ENCODE measurements at regions not wholly inside any gene's neighbourhood (a gene's known extent, or its start where the extent isn't known, plus 50 kb on each side); places are given as distances from the start of the nearest gene placed in this dataset.

DNA sequence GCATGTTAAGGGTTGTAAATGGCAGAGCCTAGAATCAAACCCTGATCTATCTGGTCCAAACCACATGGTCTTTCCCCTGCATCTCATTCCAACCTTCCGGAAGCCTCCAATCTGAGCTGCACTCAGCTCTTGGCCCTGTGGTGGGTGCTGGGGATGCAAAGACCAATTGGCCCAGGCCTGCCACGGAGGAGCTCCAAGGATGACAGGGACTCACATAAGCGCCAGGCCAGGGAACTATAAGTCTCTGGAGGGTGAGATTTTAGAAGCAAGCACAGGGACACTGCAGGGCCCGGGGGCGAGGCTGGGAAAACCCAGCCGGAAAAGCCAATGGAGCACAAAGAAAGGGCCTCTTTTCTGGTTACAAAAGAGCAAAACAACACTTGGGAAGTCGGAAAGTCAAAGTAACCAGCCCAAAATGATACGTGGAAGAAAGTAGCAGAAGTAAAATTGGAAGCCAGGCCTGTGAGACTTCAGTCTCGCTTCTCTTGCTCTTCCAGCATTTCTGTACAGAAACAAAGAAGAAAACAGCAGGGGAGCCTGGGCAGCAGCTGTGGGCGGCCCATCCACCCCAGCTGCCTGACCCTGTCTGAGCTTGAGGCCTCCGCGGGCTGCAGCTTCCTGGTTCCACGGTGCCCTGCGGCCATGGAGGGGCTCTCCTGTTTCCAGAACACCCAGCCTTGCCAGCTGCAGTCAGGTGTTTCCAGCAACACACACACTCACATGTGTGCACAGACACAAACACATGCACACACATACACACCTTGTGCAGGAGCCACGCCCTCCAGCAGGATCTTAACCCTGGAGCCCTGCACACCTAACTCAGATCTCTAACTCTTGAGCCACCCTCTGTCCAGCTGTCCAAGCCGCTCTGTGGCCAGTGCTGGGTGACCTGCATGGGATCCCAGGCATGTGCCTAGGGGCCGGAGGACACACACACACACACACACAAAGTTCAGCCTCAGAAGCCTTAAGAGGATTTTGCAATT, 178.2 kb downstream of the BCL11B start:
- no peak overlapping the region for H3K4me3 ChIP-seq (ENCODE audit: low read length)
- no peak for TF ChIP-seq TAF1 (IDR thresholded peaks at IDR 0.05; ENCODE audit: low read depth)
- TF ChIP-seq EZH2 (IDR thresholded peaks at IDR 0.05; ENCODE audit: borderline replicate concordance, insufficient read depth, low read length, poor library complexity, severe bottlenecking), result no peak
- no peak for TF ChIP-seq MXI1 (conservative IDR thresholded peaks at IDR 0.05; ENCODE audit: poor library complexity, severe bottlenecking)
- TF ChIP-seq EP300 (conservative IDR thresholded peaks at IDR 0.05; ENCODE audit: poor library complexity, severe bottlenecking), result no peak
- no peak for TF ChIP-seq SMC3 (conservative IDR thresholded peaks at IDR 0.05; ENCODE audit: poor library complexity)
- H3K9me2 ChIP-seq (ENCODE audit: insufficient read depth, low read length), result no peaks in the 10 kb centered on the region
- H2AFZ ChIP-seq (ENCODE audit: low read depth, low read length), result no peak overlapping the region
- no peaks in the 10 kb centered on the region for H3K79me2 ChIP-seq (replicated peaks; ENCODE audit: insufficient read depth, low read length)
- H3K36me3 ChIP-seq (ENCODE audit: insufficient read depth, low read length), result no peaks in the 10 kb centered on the region
- no peaks in the 10 kb centered on the region for H3K27me3 ChIP-seq (ENCODE audit: insufficient read depth, low read depth, low read length)
- H3K27ac ChIP-seq (ENCODE audit: low read length), result no peak overlapping the region
- H3K9me3 ChIP-seq (ENCODE audit: low read length), result no peaks in the 10 kb centered on the region
- H4K20me1 ChIP-seq (ENCODE audit: insufficient read depth), result no peaks in the 10 kb centered on the region
- no peaks in the 10 kb centered on the region for H3F3A ChIP-seq (ENCODE audit: insufficient read depth, low read length, poor library complexity, severe bottlenecking)
- no peak overlapping the region for H3K4me2 ChIP-seq (ENCODE audit: low read length)
- H3K9ac ChIP-seq (ENCODE audit: low read length), result no peak overlapping the region

DNA sequence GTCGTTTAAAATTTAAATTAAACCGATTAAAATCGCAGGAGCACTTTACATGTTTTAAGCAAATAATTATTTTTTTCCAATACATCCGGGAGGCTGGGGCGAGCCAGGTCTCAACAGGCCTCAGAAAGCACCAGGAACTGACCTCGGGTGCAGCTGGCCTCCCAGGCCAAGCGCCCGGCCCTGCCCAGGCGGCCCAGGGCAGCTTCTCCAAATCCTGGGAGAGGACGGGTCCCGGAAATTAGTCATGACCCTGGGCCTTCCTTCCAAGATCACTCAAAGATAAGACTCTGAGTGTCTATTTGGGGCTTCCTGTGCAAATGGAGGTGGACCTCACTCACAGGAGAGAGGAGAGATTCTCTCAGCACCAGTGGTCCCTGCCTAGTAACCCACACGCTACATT, 177.1 kb downstream of the BCL11B start:
- no peak overlapping the region for H2AFZ ChIP-seq (ENCODE audit: low read depth, low read length)
- no peak overlapping the region for H3K9ac ChIP-seq (ENCODE audit: low read length)
- no peaks in the 10 kb centered on the region for H3K79me2 ChIP-seq (replicated peaks; ENCODE audit: insufficient read depth, low read length)
- H3K36me3 ChIP-seq (ENCODE audit: insufficient read depth, low read length), result no peaks in the 10 kb centered on the region
- no peak overlapping the region for H3K4me2 ChIP-seq (ENCODE audit: low read length)
- H4K20me1 ChIP-seq (ENCODE audit: insufficient read depth), result no peaks in the 10 kb centered on the region
- no peak overlapping the region for H3K4me3 ChIP-seq (ENCODE audit: low read length)
- H3F3A ChIP-seq (ENCODE audit: insufficient read depth, low read length, poor library complexity, severe bottlenecking), result no peaks in the 10 kb centered on the region
- H3K9me2 ChIP-seq (ENCODE audit: insufficient read depth, low read length), result no peaks in the 10 kb centered on the region
- no peak for TF ChIP-seq SMC3 (conservative IDR thresholded peaks at IDR 0.05; ENCODE audit: poor library complexity)
- no peak for TF ChIP-seq MXI1 (conservative IDR thresholded peaks at IDR 0.05; ENCODE audit: poor library complexity, severe bottlenecking)
- TF ChIP-seq EZH2 (IDR thresholded peaks at IDR 0.05; ENCODE audit: borderline replicate concordance, insufficient read depth, low read length, poor library complexity, severe bottlenecking), result no peak
- TF ChIP-seq, protein P1, sequence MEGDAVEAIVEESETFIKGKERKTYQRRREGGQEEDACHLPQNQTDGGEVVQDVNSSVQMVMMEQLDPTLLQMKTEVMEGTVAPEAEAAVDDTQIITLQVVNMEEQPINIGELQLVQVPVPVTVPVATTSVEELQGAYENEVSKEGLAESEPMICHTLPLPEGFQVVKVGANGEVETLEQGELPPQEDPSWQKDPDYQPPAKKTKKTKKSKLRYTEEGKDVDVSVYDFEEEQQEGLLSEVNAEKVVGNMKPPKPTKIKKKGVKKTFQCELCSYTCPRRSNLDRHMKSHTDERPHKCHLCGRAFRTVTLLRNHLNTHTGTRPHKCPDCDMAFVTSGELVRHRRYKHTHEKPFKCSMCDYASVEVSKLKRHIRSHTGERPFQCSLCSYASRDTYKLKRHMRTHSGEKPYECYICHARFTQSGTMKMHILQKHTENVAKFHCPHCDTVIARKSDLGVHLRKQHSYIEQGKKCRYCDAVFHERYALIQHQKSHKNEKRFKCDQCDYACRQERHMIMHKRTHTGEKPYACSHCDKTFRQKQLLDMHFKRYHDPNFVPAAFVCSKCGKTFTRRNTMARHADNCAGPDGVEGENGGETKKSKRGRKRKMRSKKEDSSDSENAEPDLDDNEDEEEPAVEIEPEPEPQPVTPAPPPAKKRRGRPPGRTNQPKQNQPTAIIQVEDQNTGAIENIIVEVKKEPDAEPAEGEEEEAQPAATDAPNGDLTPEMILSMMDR (IDR thresholded peaks at IDR 0.05; ENCODE audit: poor library complexity, severe bottlenecking), result no peak
- TF ChIP-seq, protein P2, sequence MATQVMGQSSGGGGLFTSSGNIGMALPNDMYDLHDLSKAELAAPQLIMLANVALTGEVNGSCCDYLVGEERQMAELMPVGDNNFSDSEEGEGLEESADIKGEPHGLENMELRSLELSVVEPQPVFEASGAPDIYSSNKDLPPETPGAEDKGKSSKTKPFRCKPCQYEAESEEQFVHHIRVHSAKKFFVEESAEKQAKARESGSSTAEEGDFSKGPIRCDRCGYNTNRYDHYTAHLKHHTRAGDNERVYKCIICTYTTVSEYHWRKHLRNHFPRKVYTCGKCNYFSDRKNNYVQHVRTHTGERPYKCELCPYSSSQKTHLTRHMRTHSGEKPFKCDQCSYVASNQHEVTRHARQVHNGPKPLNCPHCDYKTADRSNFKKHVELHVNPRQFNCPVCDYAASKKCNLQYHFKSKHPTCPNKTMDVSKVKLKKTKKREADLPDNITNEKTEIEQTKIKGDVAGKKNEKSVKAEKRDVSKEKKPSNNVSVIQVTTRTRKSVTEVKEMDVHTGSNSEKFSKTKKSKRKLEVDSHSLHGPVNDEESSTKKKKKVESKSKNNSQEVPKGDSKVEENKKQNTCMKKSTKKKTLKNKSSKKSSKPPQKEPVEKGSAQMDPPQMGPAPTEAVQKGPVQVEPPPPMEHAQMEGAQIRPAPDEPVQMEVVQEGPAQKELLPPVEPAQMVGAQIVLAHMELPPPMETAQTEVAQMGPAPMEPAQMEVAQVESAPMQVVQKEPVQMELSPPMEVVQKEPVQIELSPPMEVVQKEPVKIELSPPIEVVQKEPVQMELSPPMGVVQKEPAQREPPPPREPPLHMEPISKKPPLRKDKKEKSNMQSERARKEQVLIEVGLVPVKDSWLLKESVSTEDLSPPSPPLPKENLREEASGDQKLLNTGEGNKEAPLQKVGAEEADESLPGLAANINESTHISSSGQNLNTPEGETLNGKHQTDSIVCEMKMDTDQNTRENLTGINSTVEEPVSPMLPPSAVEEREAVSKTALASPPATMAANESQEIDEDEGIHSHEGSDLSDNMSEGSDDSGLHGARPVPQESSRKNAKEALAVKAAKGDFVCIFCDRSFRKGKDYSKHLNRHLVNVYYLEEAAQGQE (IDR thresholded peaks at IDR 0.05; ENCODE audit: borderline replicate concordance), result no peak
- no peak for TF ChIP-seq TAF1 (IDR thresholded peaks at IDR 0.05; ENCODE audit: low read depth)
- TF ChIP-seq EP300 (conservative IDR thresholded peaks at IDR 0.05; ENCODE audit: poor library complexity, severe bottlenecking), result no peak
- no peak for TF ChIP-seq RAD21 (conservative IDR thresholded peaks at IDR 0.05)
- TF ChIP-seq POLR2AphosphoS5 (IDR thresholded peaks at IDR 0.05), result no peak
- H3K27me3 ChIP-seq (ENCODE audit: insufficient read depth, low read depth, low read length), result no peaks in the 10 kb centered on the region
- H3K27ac ChIP-seq (ENCODE audit: low read length), result no peak overlapping the region
- H3K9me3 ChIP-seq (ENCODE audit: low read length), result no peaks in the 10 kb centered on the region

Measured in neural cell (in vitro differentiated cells).